Neural cell (in vitro differentiated cells): ENCODE measurements at regions not wholly inside any gene's neighbourhood (a gene's known extent, or its start where the extent isn't known, plus 50 kb on each side); places are given as distances from the start of the nearest gene placed in this dataset.

Experiments
- H2AFZ ChIP-seq: fragments of 200-600, 300-800 bp; sonication (generic), shearing (Covaris generic); 2 replicates; pipeline ENCODE4 v1.6.0; 2014; ENCODE audit warnings: low read depth, mild to moderate bottlenecking, antibody characterized with exemption, low read length, moderate library complexity
- H3F3A ChIP-seq: fragments of 200-600 bp; shearing (Covaris generic); 2 replicates; pipeline ENCODE4 v1.6.1; 2016; ENCODE audit warnings: mild to moderate bottlenecking, moderate library complexity, mixed read lengths, antibody characterized with exemption, low read length; ENCODE audit not compliant: insufficient read depth, poor library complexity, severe bottlenecking
- H3K27ac ChIP-seq: fragments of 200-600, 300-800 bp; sonication (generic), shearing (Covaris generic); 2 replicates; pipeline ENCODE4 v1.5.1; 2014; ENCODE audit warnings: mild to moderate bottlenecking, low read length, moderate library complexity
- H3K27me3 ChIP-seq: fragments of 300-800, 200-600 bp; sonication (generic), shearing (Covaris generic); 2 replicates; pipeline ENCODE4 v1.6.0; 2014; ENCODE audit warnings: mild to moderate bottlenecking, low read depth, low read length, moderate library complexity; ENCODE audit not compliant: insufficient read depth
- H3K36me3 ChIP-seq: fragments of 300-800, 200-600 bp; sonication (generic), shearing (Covaris generic); 2 replicates; pipeline ENCODE4 v1.5.1; 2014; ENCODE audit warnings: mild to moderate bottlenecking, antibody characterized with exemption, low read length, moderate library complexity; ENCODE audit not compliant: insufficient read depth
- H3K4me2 ChIP-seq: fragments of 300-800, 200-600 bp; sonication (generic), shearing (Covaris generic); 2 replicates; pipeline ENCODE4 v1.6.0; 2014; ENCODE audit warnings: mild to moderate bottlenecking, low read length
- H3K4me3 ChIP-seq: fragments of 300-800, 200-600 bp; sonication (generic), shearing (Covaris generic); 2 replicates; pipeline ENCODE4 v1.5.1; 2014; ENCODE audit warnings: mild to moderate bottlenecking, low read length, moderate library complexity
- H3K79me2 ChIP-seq: fragments of 200-600 bp; shearing (Covaris generic); replicated peaks from 2 replicates; pipeline ENCODE4 v1.6.0; 2014; ENCODE audit warnings: mild to moderate bottlenecking, low read length, moderate library complexity; ENCODE audit not compliant: insufficient read depth
- H3K9ac ChIP-seq: fragments of 300-800, 200-600 bp; sonication (generic), shearing (Covaris generic); 2 replicates; pipeline ENCODE4 v1.6.1; 2016; ENCODE audit warnings: mild to moderate bottlenecking, low read length, mixed read lengths
- H3K9me2 ChIP-seq: fragments of 200-600 bp; shearing (Covaris generic); 2 replicates; pipeline ENCODE4 v1.6.1; 2016; ENCODE audit warnings: mild to moderate bottlenecking, low read length, mixed read lengths; ENCODE audit not compliant: insufficient read depth
- H3K9me3 ChIP-seq: fragments of 200-600, 300-800 bp; sonication (generic), shearing (Covaris generic); 2 replicates; pipeline ENCODE4 v1.6.1; 2016; ENCODE audit warnings: mild to moderate bottlenecking, mixed run types, low read length, moderate library complexity, mixed read lengths
- H4K20me1 ChIP-seq: fragments of 200-600 bp; shearing (Covaris generic); 2 replicates; pipeline ENCODE4 v1.6.1; 2016; ENCODE audit warnings: mild to moderate bottlenecking, mixed run types; ENCODE audit not compliant: insufficient read depth
- CTCF ChIP-seq: fragments of 450-650 bp; IDR thresholded peaks from 2 replicates; pipeline ENCODE4 v1.5.1; 2014; ENCODE audit warnings: antibody characterized with exemption, mild to moderate bottlenecking, moderate library complexity; ENCODE audit not compliant: poor library complexity, severe bottlenecking
- EP300 ChIP-seq: fragments of 450-650 bp; conservative IDR thresholded peaks from 2 replicates; pipeline ENCODE4 v1.6.1; 2014; ENCODE audit warnings: antibody characterized with exemption, mild to moderate bottlenecking, moderate library complexity; ENCODE audit not compliant: poor library complexity, severe bottlenecking
- EZH2 ChIP-seq: fragments of 200-600, 300-800 bp; shearing (Covaris generic), sonication (generic); IDR thresholded peaks from 2 replicates; pipeline ENCODE4 v1.6.1; 2014; ENCODE audit warnings: antibody characterized with exemption, low read length, borderline replicate concordance, mild to moderate bottlenecking; ENCODE audit not compliant: insufficient read depth, poor library complexity, severe bottlenecking
- MXI1 ChIP-seq: fragments of 450-650 bp; conservative IDR thresholded peaks from 2 replicates; pipeline ENCODE4 v1.6.1; 2014; ENCODE audit warnings: antibody characterized with exemption, mild to moderate bottlenecking; ENCODE audit not compliant: poor library complexity, severe bottlenecking
- POLR2AphosphoS5 ChIP-seq: IDR thresholded peaks from 2 replicates; pipeline ENCODE4 v1.6.1; 2012
- RAD21 ChIP-seq: fragments of 450-650 bp; conservative IDR thresholded peaks from 2 replicates; pipeline ENCODE4 v1.6.1; 2014; ENCODE audit warnings: antibody characterized with exemption, mild to moderate bottlenecking, moderate library complexity
- REST ChIP-seq: IDR thresholded peaks from 2 replicates; pipeline ENCODE4 v1.6.1; 2012; ENCODE audit warnings: borderline replicate concordance
- SMC3 ChIP-seq: fragments of 450-650 bp; conservative IDR thresholded peaks from 2 replicates; pipeline ENCODE4 v1.6.1; 2014; ENCODE audit warnings: antibody characterized with exemption, mild to moderate bottlenecking, moderate library complexity; ENCODE audit not compliant: poor library complexity
- TAF1 ChIP-seq: IDR thresholded peaks from 2 replicates; pipeline ENCODE4 v1.6.1; 2012; ENCODE audit warnings: low read depth

- H3K9ac ChIP-seq = no peak overlapping the region
- H3K9me3 ChIP-seq = no peaks in the 10 kb centered on the region
- TF ChIP-seq EZH2 = no peak
- TF ChIP-seq POLR2AphosphoS5 = no peak
- TF ChIP-seq EP300 = no peak
- no peak overlapping the region for H2AFZ ChIP-seq
- H3K4me3 ChIP-seq = no peak overlapping the region
- H4K20me1 ChIP-seq = no peaks in the 10 kb centered on the region
- H3K9me2 ChIP-seq = no peaks in the 10 kb centered on the region
- no peaks in the 10 kb centered on the region for H3K36me3 ChIP-seq
- H3K4me2 ChIP-seq = no peak overlapping the region
- no peaks in the 10 kb centered on the region for H3K79me2 ChIP-seq
- H3K27ac ChIP-seq = no peak overlapping the region
- H3F3A ChIP-seq = no peaks in the 10 kb centered on the region
- no peaks in the 10 kb centered on the region for H3K27me3 ChIP-seq
Measured at GRCh38 chrX:142655507-142655906, 370.2 kb upstream of the SPANXN4 start.

GRCh38 chrX:142637206-142637605 is 388.5 kb upstream of the SPANXN4 start:
- H3K27ac ChIP-seq = no peak overlapping the region
- no peak overlapping the region for H3K4me2 ChIP-seq
- no peaks in the 10 kb centered on the region for H4K20me1 ChIP-seq
- H3K36me3 ChIP-seq = no peaks in the 10 kb centered on the region
- H3K9me3 ChIP-seq = no peaks in the 10 kb centered on the region
- no peak overlapping the region for H3K9ac ChIP-seq
- no peaks in the 10 kb centered on the region for H3K9me2 ChIP-seq
- H3F3A ChIP-seq = no peaks in the 10 kb centered on the region
- TF ChIP-seq EP300 (no peak), EZH2 (no peak), REST (no peak), RAD21 (no peak), CTCF (no peak), TAF1 (no peak), MXI1 (no peak), POLR2AphosphoS5 (no peak)
- H3K27me3 ChIP-seq = no peaks in the 10 kb centered on the region
- no peak overlapping the region for H2AFZ ChIP-seq
- H3K79me2 ChIP-seq = no peaks in the 10 kb centered on the region
- H3K4me3 ChIP-seq = no peak overlapping the region

- Histone ChIP-seq H3K4me2 (no peak overlapping the region), H2AFZ (no peak overlapping the region), H3K27me3 (no peaks in the 10 kb centered on the region), H3K9me3 (no peaks in the 10 kb centered on the region), H3K9ac (no peak overlapping the region), H3K79me2 (no peaks in the 10 kb centered on the region), H3K36me3 (no peaks in the 10 kb centered on the region), H3F3A (no peaks in the 10 kb centered on the region), H4K20me1 (no peaks in the 10 kb centered on the region), H3K27ac (no peak overlapping the region), H3K4me3 (no peak overlapping the region), H3K9me2 (no peaks in the 10 kb centered on the region)
- TF ChIP-seq EP300 (no peak), REST (no peak), CTCF (no peak), RAD21 (no peak), SMC3 (no peak), TAF1 (no peak), POLR2AphosphoS5 (no peak), EZH2 (no peak), MXI1 (no peak)
Measured at GRCh38 chrX:142616636-142617035, 409.1 kb upstream of the SPANXN4 start.
